ENCODE measurements at regions not wholly inside any gene's neighbourhood (a gene's known extent, or its start where the extent isn't known, plus 50 kb on each side); places are given as distances from the start of the nearest gene placed in this dataset.

DNA sequence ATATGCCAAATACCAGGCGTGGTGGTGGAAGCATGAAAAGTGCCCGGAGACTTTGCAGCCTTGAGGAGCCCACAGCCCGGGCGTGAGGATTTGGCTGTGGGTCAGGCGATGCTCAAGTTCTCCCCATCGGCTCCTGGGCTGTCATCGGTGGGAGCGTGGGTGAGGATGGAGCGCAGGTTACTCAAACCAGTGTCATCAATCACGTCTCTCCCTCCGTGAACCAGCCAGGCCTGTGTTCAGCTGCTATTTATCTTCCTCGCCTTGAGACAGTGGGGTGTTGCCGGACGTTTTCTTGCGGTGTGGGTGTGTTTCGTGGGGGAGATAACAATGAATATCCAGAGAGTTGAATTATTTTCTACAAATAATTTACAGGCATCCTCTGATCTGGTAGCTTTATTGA lies 317.6 kb downstream of the EIPR1 start:
- Histone ChIP-seq H3K4me3 (ENCODE audit: extremely low read depth in 1 of 4, insufficient read depth in 2 of 4, low read depth in 3 of 4, low read length in 4 of 4) (no peak overlapping the region), H3K79me1 (ENCODE audit: low read depth, low read length) (no peaks in the 10 kb centered on the region), H3K27ac (ENCODE audit: low read depth, low read length) (no peak overlapping the region), H2BK120ac (replicated peaks; ENCODE audit: low read depth, low read length) (no peak overlapping the region), H3K23ac (ENCODE audit: insufficient read length) (no peak overlapping the region), H3K27me3 (replicated peaks in 1 of 4; ENCODE audit: control insufficient read depth in 3 of 4, extremely low read depth in 1 of 4, insufficient read depth in 3 of 4, low read length in 3 of 4) (no peaks in the 10 kb centered on the region), H2BK12ac (ENCODE audit: low read depth, low read length) (no peak overlapping the region), H3K4ac (replicated peaks; ENCODE audit: insufficient read length, low read depth, low read length) (no peak overlapping the region), H3K56ac (replicated peaks; ENCODE audit: insufficient read length, low read depth, low read length) (no peak overlapping the region), H3K79me2 (ENCODE audit: control insufficient read depth in 1 of 2, insufficient read depth in 2 of 2, low read length in 2 of 2) (no peaks in the 10 kb centered on the region), H3K9me3 (ENCODE audit: insufficient read depth in 2 of 2, low read depth in 1 of 2, low read length in 1 of 2) (no peaks in the 10 kb centered on the region), H3K4me1 (replicated peaks in 1 of 4; ENCODE audit: control insufficient read depth in 3 of 4, insufficient read depth in 4 of 4, low read length in 3 of 4) (no peaks in the 10 kb centered on the region), H3K23me2 (ENCODE audit: low read depth, low read length) (peaks cover 3% of the 10 kb centered on the region; the same call in 1 of the 2 replicates), H4K91ac (replicated peaks; ENCODE audit: insufficient read length, low read length) (no peak overlapping the region), H2BK20ac (ENCODE audit: low read length) (no peak overlapping the region), H3K14ac (ENCODE audit: insufficient read length) (no peak overlapping the region), H2AK5ac (ENCODE audit: low read depth, low read length) (no peak overlapping the region), H3K36me3 (ENCODE audit: control insufficient read depth in 2 of 4, insufficient read depth in 4 of 4, low read length in 3 of 4) (no peaks in the 10 kb centered on the region), H3K4me2 (ENCODE audit: insufficient read depth in 1 of 2, low read depth in 2 of 2, low read length in 2 of 2) (no peak overlapping the region), H2AFZ (ENCODE audit: low read length) (no peak overlapping the region; the same call in 1 of the 2 replicates), H3K9ac (replicated peaks in 1 of 4; ENCODE audit: extremely low read depth in 1 of 4, low read depth in 3 of 4, low read length in 3 of 4) (no peak overlapping the region), H2BK5ac (ENCODE audit: low read depth, low read length) (no peak overlapping the region), H4K5ac (ENCODE audit: insufficient read length, low read depth, low read length) (no peak overlapping the region), H2BK15ac (ENCODE audit: low read length) (no peak overlapping the region), H3K18ac (ENCODE audit: extremely low read depth, low read length) (no peak overlapping the region), H4K20me1 (replicated peaks in 1 of 2; ENCODE audit: control insufficient read depth in 1 of 2, insufficient read depth in 2 of 2, low read length in 2 of 2) (no peaks in the 10 kb centered on the region), H4K8ac (ENCODE audit: extremely low read depth, insufficient read depth, low read length) (no peak overlapping the region)
- 91% methylated on average over 16 of the region's 16 CpGs; no CpG with 5 or more reads in 1 of the 2 experiments for WGBS, 2 experiments (ENCODE audit: extremely low coverage in 1 of 2, insufficient coverage in 1 of 2, insufficient read length in 1 of 2, insufficient replicate concordance in 2 of 2, low coverage in 1 of 2, low lambda C conversion rate in 2 of 2, missing lambda C conversion rate in 1 of 2)
- POLR2A ChIA-PET (ENCODE audit: partially characterized antibody) = no interaction called here
- DNase-seq (ENCODE audit: low read depth in 1 of 2, low spot score in 2 of 2) = no peak
- no peak for FAIRE-seq
- no peak for TF ChIP-seq RBBP5 (IDR thresholded peaks at IDR 0.05; ENCODE audit: borderline replicate concordance, low read depth, low read length)
- no peak for TF ChIP-seq CHD2 (IDR thresholded peaks at IDR 0.05; ENCODE audit: low read length)
- TF ChIP-seq NRF1 (IDR thresholded peaks at IDR 0.05; ENCODE audit: low read depth, low read length) = no peak
- TF ChIP-seq POU5F1 (IDR thresholded peaks at IDR 0.05; ENCODE audit: low read depth, low read length) = no peak
- no peak for TF ChIP-seq TAF1 (IDR thresholded peaks at IDR 0.05; ENCODE audit: low read depth, low read length)
- TF ChIP-seq HDAC2 (IDR thresholded peaks at IDR 0.05; ENCODE audit: borderline replicate concordance in 1 of 2, low read depth in 2 of 2, low read length in 2 of 2) = no peak
- TF ChIP-seq FOSL1 (IDR thresholded peaks at IDR 0.05; ENCODE audit: insufficient read depth, low read depth, low read length) = no peak
- TF ChIP-seq EP300 (IDR thresholded peaks at IDR 0.05; ENCODE audit: borderline replicate concordance in 1 of 2, low read depth in 2 of 2, low read length in 2 of 2) = no peak
- CTCF ChIA-PET (ENCODE audit: partially characterized antibody) = interaction anchor here (0.6 kb wide), 1 partner anchor 1256 kb away, joined by 3 read pairs; no protein-coding TSS in a partner anchor

Data from H1 (cell line).